ENCODE measurements at regions not wholly inside any gene's neighbourhood (a gene's known extent, or its start where the extent isn't known, plus 50 kb on each side); places are given as distances from the start of the nearest gene placed in this dataset.
"Not testable (repeated sequence)": the region's sequence is repeated elsewhere in the genome, so short reads cannot be mapped to it uniquely, and the experiment has no call there.

DNA sequence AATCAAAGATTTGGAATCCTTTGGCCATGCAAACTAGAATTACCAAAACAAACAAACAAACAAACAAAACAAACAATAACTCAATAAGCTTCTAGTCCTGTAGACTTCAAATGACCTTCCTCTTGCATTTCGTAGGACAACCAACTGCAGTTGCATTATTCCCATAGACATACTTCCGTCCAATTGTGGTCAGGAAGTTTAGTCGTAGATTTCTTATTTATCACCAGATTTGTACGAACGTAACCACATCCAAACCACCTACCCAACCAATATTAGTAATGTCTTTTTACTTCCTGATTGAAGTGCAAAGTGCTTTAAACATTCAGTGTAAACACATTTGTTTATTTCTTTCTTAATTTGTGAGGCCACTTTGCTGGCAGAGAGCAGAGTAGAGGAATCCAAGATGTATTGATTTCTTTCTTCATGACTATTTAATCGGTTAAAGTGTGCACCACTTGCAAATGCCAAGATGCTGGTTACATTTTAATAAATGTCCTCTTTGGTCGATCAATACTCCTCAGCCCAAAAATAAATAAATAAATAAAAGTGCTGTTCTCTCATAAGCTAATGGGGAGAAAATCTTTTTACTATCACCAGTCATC is 1745.6 kb upstream of the CELF4 start:
- DNase-seq (ENCODE audit: low read depth), result no peak
- TF ChIP-seq, protein P1, sequence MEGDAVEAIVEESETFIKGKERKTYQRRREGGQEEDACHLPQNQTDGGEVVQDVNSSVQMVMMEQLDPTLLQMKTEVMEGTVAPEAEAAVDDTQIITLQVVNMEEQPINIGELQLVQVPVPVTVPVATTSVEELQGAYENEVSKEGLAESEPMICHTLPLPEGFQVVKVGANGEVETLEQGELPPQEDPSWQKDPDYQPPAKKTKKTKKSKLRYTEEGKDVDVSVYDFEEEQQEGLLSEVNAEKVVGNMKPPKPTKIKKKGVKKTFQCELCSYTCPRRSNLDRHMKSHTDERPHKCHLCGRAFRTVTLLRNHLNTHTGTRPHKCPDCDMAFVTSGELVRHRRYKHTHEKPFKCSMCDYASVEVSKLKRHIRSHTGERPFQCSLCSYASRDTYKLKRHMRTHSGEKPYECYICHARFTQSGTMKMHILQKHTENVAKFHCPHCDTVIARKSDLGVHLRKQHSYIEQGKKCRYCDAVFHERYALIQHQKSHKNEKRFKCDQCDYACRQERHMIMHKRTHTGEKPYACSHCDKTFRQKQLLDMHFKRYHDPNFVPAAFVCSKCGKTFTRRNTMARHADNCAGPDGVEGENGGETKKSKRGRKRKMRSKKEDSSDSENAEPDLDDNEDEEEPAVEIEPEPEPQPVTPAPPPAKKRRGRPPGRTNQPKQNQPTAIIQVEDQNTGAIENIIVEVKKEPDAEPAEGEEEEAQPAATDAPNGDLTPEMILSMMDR (IDR thresholded peaks at IDR 0.05; ENCODE audit: insufficient read depth, low read depth, low read length), result no peak
- no peak overlapping the region for H3K4me3 ChIP-seq (ENCODE audit: low read depth, low read length)

DNA sequence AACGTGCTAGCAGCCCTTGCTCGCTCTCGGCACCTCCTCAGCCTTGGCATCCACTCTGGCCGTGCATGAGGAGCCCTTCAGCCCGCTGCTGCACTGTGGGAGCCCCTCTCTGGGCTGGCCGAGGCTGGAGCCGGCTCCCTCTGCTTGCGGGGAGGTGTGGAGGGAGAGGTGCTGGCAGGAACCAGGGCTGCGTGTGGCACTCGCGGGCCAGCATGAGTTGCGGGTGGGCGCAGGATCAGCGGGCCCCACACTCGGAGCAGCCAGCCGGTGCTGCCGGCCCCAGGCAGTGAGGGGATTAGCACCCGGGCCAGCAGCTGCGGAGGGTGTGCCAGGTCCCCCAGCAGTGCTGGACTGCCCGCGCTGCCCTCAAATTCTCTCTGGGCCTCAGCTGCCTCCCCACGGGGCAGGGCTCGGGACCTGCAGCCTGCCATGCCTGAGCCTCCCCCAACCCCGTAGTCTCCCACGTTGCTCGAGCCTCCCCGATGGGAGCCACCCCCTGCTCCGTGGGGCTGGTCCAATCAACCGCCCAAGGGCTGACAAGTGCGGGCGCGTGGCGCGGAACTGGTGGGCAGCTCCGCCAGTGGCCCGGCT is 1743.4 kb upstream of the CELF4 start:
- not testable (repeated sequence) for DNase-seq (ENCODE audit: low read depth)

DNA sequence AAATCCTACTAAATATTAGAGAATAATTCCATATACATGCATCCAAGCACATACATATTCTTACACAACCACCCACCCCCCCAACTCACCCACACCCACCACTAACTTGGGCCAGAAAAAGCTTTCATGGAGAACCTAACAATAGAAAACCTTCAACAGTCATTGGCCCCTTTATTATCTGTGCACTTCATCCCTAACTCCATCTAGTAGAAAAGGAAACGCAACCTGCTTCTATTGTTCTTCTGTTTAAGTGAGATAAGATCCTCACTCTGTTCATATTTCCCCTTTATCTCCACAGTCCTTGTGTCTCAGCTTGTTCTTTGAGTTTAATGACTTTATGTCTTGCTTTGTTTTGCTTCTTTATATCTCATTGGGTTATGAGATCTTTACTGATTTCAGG is 1740.2 kb upstream of the CELF4 start:
- TF ChIP-seq, protein P1 (IDR thresholded peaks at IDR 0.05; ENCODE audit: insufficient read depth, low read depth, low read length), result no peak
- no peak overlapping the region for H3K4me3 ChIP-seq (ENCODE audit: low read depth, low read length)
- DNase-seq (ENCODE audit: low read depth), result no peak

More for the DNA sequence above, 1743.4 kb upstream of the CELF4 start:
- H3K4me3 ChIP-seq (ENCODE audit: low read depth, low read length), result not testable (repeated sequence)

DNA sequence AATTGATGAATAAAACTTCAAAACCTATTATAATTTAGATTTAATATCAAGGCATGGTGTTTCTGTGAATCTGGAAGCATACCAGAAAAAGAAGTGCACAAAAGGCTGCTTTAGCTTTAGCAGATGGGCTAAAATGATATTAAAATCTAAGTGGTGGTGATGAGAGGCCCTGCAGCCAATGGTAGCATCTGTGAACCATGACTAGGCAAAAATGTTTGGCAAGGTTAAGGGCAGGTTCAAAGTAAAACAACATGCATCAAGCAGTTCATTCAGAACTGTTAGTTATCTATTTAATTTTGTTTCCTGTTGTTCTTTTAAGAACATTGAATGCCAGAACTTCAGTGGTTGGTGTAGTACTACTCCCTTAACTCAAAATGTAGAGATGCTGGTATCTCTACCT is 1736.9 kb upstream of the CELF4 start:
- TF ChIP-seq, protein P1 (IDR thresholded peaks at IDR 0.05; ENCODE audit: insufficient read depth, low read depth, low read length), result no peak
- no peak overlapping the region for H3K4me3 ChIP-seq (ENCODE audit: low read depth, low read length)
- no peak for DNase-seq (ENCODE audit: low read depth)

DNA sequence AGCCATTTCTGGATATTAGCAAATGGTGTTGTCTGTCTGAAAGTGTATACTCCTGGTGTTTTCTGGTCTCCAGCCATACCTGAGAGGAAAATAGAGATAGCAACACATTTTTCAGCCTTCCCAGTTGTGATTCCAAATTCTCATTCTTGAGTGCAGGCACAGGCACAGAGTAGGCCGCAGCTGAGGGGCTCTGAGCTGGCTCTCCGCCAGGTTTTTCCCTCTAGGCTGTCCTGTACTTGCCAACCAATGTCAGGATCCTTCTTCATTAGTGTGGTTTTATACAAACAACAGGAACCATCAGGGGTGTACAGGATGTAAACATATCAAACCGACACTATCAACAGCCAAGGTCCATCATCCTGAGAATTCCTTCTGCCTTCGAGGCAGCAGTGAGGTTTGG is 1733.6 kb upstream of the CELF4 start:
- no peak overlapping the region for H3K4me3 ChIP-seq (ENCODE audit: low read depth, low read length)
- no peak for DNase-seq (ENCODE audit: low read depth)
- TF ChIP-seq, protein P1 (IDR thresholded peaks at IDR 0.05; ENCODE audit: insufficient read depth, low read depth, low read length), result no peak

DNA sequence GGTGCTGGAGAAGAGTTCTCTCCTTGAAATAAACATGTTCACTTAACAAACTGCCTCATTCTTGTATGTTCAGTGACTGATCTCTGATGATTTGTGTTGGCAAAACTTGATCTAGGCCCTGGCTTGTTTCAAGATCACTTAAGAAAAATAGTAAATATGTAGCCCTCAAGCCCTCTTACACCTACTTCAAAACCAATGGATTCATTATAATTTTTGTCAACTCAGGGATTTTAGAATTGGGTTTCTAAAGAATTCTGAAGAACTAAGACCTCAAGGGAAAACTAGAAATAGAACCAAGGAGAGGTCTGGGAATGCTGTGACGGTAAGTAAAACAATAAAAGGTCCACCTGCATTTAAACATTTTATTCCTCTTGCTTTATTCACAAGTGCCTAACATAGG is 1731.6 kb upstream of the CELF4 start:
- H3K4me3 ChIP-seq (ENCODE audit: low read depth, low read length), result no peak overlapping the region
- DNase-seq (ENCODE audit: low read depth), result no peak
- TF ChIP-seq, protein P1 (IDR thresholded peaks at IDR 0.05; ENCODE audit: insufficient read depth, low read depth, low read length), result no peak

DNA sequence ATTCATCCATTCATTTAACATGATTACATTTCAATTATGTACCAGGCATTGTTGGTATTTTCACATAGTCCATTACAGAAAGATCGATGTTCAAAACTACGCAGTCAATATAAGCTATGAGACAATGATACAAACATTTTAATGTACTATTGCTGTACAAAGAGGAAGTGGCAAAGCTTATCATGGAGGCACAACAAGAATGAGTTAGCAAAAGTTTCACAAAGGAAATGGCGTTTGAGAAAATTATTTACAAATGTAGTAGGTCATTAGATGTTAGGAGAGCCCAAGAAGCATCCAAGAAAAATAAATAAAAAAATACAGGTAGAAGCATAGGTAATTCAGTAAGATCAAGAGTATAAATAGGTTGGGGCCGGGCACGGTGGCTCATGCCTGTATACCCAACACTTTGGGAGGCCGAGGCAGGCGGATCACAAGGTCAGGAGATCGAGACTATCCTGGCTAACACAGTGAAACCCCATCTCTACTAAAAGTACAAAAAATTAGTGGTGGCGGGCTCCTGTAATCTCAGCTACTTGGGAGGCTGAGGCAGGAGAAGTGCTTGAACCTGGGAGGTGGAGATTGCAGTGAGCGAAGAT is 1730.8 kb upstream of the CELF4 start:
- TF ChIP-seq, protein P1 (IDR thresholded peaks at IDR 0.05; ENCODE audit: insufficient read depth, low read depth, low read length), result no peak
- no peak overlapping the region for H3K4me3 ChIP-seq (ENCODE audit: low read depth, low read length)
- DNase-seq (ENCODE audit: low read depth), result no peak

Data from fibroblast of villous mesenchyme (primary cell).